NCI-H1048 (cell line): ENCODE measurements at regions not wholly inside any gene's neighbourhood (a gene's known extent, or its start where the extent isn't known, plus 50 kb on each side); places are given as distances from the start of the nearest gene placed in this dataset.

ENCODE experiments used
- DNase-seq: peaks from one replicate; lab custom pipeline; 2025; lab: John Stamatoyannopoulos, UW

DNA sequence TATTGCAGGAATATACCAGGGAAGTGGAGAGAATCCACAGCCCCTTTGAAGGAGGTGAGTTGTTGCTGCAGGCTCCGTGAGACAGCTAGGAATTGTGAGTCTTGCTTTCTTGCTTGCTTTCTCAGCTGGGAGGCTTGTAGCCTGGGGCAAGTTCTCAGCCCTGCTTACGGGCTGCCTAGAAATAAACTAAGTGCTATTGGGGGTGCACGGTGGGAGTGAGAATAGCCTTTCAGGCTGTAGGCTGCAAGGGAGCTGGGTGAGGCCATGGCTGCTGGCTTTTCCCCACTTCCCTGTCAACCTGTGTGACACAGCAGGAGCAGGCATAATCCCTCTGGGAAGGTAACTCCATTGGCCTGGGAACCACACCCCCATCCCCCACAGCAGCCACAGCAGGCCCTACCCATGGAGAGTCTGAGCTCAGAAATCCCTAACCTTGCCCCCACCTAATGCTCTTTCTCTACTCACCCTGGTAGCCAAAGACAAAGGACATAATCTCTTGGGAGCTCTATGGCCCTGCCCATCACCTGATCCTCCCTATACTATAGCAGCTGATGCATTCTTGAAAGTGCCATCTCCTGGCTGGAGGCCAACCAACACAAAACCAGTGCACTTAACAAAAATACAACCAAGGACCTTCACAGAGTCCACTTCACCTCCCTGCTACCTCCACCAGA lies 113.0 kb downstream of the MMRN1 start:
- DNase-seq: no peak

DNA sequence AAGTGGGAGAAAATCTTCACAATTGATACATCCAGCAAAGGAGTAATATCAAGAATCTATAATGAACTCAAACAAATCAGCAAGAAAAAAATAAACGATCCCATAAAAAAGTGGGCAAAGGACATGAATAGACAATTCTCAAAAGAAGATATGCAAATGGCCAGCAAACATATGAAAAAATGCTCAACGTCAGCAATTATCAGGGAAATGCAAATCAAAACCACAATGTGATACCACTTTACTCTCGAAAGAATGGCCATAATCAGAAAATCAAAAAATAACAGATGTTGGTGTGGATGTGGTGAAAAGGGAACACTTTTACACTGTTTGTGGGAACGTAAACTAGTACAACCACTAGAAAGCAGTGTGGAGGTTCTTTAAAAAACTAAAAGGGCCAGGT lies 114.3 kb upstream of the CCSER1 start:
- no peak for DNase-seq

DNA sequence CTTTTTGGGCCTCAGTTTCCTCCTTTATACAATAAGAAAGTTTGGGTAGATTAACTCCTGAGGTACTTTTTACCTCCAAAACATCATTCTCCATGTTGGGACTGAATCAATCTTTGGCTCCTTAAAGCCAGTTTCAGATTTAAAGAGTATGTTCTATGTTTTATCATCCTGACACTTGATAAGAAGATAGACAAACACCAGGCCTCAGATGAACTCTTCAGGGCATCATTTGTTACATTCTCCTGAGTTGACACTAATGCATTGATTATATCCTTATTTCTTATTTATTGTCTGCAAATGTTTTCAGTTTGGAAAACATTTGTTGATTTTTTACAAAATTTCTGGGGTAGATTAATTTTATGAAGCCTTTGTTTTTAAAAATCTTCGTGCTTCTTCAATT lies 102.7 kb upstream of the CCSER1 start:
- no peak for DNase-seq

DNA sequence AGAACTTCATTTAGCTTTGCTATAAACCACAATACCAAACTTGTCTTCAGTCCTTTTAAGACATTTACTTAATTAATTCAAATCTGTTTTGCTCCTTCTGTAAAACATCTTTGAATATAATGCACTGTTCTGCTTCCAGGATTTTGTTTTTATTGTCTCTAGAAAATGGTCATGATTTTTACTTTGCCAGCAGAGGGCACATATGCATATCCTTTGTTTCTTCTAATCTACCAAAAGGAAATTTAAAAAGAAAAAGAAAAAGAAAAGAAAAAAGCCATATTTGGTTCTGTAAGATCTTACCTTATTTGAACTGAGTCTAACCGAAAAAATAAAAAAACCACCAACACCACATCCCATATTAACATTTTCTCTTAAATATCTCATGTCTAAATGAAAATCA lies 101.9 kb upstream of the CCSER1 start:
- DNase-seq: no peak

DNA sequence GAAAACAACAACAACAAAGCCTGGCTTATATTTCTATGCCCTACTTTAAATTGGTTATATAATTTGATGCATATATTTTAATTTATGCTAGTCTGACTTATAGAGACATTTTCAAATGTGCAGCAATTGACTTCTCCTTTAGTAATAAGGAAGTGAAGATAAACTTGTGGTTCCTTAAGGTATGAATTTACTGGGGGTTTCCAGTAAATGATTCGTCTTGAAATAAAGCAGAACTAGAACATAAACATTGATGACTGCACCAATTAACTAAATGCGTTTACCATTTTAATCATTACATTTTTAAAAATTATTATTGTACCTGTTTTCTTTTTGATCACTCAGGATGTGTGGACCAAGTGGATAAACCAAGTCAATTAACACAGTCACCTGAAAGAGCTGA lies 99.6 kb upstream of the CCSER1 start:
- DNase-seq: no peak

DNA sequence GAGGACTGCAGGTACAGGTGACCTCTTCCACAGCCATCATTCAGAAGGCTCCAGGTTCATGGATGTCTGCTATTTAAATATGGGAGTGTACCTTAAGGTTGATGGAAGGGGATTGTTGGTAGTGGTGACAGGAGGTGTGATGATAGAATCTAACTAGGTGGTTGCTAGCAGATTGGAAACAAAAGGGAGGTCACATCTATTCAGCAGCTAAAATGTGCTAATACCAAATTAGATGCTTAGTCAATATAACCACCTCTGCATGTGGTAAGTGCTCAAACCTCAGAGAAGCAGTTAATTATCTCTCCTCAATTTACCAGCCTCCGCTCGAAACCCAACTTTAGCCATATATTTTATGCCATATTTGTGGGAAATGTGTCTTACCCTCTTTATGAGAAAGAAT lies 98.7 kb upstream of the CCSER1 start:
- no peak for DNase-seq

DNA sequence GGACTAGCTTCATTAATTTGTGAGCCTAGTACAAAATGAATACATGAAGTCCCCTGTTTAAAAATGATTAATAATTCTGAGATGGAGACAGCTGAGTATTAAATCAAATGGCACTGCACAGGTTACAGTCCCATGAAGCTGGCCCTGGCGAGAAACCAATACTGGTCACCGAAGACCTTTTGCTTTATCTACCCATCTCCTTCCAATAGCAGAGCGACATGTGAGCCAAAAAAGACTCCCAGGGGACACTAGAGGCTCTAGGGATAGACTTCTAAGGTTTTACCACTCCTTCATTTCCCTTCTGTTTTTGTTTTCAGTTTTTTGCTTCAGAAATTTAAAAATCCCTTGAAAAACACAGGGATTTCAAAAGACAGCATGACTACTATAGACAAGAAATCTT lies 97.0 kb upstream of the CCSER1 start:
- no peak for DNase-seq

DNA sequence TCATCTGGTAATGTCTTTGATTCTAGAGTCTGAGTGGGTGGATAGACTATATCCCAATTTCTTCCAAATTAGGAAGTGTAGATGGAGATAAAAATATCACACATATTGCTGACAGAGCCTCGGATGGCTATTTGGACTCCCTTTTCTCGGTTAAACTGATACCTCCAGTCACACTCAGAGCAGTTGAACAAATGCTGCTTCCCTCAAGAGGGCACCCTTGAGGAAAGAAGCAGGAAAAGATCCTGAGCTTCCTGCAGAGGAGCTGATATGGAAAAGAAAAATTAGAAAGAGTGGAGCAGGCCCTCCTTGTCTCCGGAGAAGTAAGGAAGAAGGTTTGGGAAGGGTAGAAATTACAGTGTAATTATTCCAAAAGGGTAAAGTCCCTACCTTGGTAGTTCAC lies 96.2 kb upstream of the CCSER1 start:
- DNase-seq: no peak

DNA sequence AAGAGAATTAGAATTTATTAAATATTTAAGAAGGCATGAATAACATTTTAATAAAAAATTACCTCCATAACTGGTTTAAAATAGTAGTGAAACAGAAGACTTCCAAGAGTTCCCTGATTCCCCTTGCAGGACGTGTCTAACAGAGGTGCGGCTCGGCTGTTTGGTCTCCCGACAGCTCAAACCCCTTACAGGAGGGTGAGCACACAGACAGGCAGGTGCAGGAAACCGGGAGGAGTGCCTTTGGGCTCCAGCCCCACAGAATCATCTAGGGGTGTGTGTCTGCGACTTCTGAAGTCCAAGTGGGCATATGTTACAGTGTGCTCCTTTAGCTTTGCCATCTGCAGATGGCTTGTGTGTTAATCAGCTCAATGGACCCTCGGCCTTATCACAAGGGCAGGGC lies 88.1 kb upstream of the CCSER1 start:
- DNase-seq: no peak

DNA sequence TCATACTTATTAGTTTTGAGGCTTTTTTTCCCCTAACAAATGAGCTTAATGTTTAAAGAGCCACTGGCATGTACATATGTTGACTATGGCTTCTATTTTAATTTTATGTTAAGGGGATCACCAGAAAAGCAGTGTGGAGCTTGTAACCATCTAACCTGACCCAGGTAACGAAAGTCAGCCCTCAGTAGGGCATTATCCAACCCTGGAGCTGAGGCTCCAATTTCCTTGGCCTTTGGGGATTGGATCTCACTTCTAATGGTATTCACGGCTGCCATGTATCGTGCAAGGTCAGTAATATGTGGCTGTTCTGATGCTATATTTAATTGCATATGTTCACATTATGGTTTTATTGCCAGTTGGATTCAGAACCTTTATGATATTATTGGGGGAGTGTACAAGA lies 75.2 kb upstream of the CCSER1 start:
- DNase-seq: no peak

DNA sequence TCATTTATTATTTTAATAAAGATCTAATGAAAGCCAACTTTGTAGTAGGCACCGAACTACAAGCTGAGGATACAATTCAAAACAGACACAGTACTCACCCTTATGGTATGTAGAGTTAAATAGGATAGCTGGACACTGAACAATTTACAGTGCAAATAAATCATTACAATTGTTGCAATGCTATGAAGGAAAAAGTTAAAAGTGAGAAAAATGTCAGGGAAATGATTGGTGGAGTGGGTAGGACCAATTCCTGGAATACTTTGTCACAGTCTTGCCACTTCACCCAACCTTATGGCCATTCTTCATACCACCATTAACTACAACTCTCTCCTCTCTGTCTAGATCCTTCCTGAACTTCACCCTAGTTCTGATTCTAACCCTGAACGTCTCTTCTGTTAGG lies 70.1 kb upstream of the CCSER1 start:
- DNase-seq: no peak

DNA sequence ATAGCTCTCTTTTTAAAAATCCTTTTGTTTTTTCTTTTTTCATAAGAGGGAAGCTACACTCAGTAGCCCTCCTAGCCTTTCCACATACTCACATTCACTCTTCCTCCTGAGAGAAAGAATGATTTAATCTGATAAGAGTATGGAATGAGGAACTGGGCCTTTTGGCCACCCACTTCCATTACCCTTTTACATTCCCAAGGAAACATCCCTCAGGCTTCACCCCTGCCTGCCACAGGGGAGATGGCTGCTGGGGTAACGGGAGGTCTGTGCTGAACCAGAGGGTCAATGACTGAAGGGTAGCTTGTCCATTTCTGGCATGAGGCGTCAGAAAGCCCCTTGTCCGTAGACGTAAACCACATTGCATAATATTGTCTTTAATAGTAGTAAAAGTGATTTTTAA lies 67.2 kb upstream of the CCSER1 start:
- no peak for DNase-seq

DNA sequence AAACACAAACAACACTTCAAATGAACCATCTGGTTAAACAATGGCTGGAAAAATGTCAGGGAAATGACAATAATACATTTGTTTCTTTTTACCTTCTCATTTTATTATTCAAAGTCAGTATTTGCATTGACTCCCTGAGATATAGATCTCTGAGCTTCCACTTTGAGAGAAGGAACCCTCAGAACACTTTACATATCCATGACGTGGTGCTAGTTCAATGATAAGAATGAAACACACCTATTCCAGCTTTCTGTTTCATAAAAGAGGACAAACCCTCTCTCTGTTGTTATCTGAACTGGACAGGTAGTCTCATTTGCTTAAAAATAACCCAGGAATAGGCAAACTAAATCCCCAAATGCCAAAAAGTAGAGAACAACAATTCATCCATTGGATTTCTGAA lies 65.3 kb upstream of the CCSER1 start:
- peak; percentile 85 for DNase-seq

DNA sequence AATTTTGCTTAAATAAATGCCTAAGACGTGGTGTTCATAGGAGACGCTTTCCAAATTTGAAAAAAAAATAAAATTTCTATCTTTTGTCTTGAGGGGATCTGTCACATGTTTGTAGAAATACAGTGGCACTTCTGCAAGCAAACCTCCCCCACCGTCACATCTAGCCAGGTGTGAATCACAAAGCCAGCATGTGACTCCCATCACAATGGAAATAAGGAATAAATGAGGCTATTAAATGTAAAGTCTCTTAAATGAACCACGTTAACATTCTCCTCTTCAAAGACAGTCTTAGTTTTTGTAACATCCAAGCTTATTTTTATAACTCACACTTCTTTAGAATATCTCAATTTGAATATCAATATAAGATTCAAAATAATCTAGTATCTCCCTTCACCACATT lies 63.0 kb upstream of the CCSER1 start:
- DNase-seq: peak; percentile 32

DNA sequence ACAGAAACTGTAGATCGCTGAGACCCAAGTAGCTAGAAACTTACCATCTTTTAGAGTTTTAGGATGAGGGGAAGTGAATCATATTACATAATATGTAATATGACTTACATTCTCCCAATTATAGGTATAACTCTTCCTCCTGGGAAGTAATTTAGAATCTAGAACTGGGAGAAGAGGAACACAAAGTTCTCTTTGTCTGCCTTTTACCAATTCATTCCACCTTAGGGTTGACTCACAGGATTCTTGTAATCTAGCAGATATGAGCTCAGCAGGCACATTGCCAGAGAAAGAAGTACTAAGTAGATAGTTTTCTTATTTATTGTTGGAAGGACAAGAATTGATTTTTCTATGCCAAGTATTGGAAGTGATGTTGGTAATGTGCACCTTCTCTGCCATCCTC lies 58.0 kb upstream of the CCSER1 start:
- DNase-seq: no peak

DNA sequence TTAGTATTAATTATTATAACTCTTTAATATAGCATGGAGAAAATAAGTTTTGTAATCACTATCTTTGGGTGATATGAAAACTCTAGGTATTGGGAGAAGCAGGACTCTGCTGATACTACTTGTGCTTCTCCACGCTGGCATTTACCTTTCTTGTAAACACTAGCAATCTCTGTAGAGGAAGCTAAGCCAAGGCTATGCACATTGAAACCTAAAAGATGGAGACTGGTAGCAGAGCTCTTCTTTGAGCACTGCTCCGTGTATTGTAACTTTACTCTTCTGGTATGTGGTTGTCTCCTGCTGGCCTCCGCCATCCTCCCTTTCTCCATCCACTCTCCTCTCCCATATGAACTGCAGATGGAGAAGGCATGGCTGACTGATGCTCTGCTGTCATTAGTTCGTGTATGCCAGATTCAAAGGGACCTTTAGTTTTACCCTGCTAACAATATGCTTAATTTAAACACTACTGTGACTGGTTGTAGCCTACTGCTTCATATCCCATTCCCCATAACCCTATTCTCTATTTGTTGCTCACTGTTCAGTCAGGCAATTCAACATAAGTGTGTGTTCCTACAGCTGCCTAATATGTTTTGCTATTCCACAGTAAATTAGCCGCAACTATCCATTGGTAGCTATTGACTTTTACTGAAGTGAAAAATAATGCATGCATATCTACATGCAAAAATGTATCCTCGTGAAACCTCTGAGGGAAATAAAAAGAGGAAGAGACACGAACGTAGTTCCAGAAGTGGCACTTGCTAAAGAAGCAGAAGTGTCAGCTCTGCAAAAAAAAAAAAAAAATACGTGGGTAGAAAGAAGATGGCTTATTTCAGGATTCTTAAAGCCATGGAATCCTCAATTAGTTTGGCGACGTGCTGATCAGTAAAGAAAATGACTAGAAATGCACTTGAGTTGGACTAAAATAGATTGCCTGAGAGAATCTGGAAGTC lies 55.6 kb upstream of the CCSER1 start:
- DNase-seq: no peak

DNA sequence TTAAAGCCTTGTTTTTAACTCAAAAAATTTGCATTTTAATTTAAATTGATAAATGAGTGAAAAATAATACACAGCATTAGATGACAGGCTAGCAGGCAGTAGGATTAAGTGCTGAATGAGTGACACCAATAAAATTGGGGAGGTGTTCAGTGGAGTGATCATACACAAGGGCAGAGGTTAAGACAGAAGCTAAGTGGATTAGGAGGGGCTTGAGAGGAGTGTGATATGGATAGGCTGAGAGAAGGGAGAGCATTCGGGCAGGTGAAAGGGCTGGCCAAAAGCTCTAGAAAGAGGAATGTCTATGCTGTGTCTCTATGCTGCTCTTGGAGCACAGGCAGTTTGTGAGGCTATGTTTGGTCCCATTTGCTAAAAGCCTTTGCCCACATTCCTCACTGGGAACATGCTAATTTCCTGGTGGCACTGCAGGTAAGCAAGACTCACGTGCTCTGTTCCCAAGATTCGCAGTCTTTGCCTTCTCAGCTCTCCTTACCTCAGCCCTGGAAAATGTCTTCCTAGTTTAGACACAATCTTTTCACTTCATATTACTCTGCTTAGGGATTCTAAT lies 52.8 kb upstream of the CCSER1 start:
- no peak for DNase-seq
